BE2C (cell line): ENCODE measurements at regions not wholly inside any gene's neighbourhood (a gene's known extent, or its start where the extent isn't known, plus 50 kb on each side); places are given as distances from the start of the nearest gene placed in this dataset.

ENCODE experiments used
- DNase-seq: peaks from one replicate; pipeline ENCODE4 v3.0.0-alpha.2; 2020
- H3K27me3 ChIP-seq: fragments of 250-450 bp; sonication (Bioruptor Pico); 2 replicates; pipeline ENCODE4 v1.5.1; 2020; ENCODE audit warnings: mild to moderate bottlenecking
- H3K36me3 ChIP-seq: fragments of 250-450 bp; sonication (Bioruptor Pico); 2 replicates; pipeline ENCODE4 v1.5.1; 2020; ENCODE audit warnings: mild to moderate bottlenecking
- H3K4me1 ChIP-seq: fragments of 250-450 bp; sonication (Bioruptor Pico); 2 replicates; pipeline ENCODE4 v1.5.1; 2020
- H3K4me3 ChIP-seq: 2 replicates; pipeline ENCODE4 v1.5.1; 2011; ENCODE audit warnings: low read depth, low read length
- H3K9me3 ChIP-seq: fragments of 250-450 bp; sonication (Bioruptor Pico); 2 replicates; pipeline ENCODE4 v1.5.1; 2020
- CTCF ChIP-seq: IDR thresholded peaks from 2 replicates; pipeline ENCODE4 v1.5.1; 2012; ENCODE audit warnings: mild to moderate bottlenecking, low read depth, low read length

GRCh38 chr18:11553098-11553940 is 56.1 kb upstream of the SLC35G4 start:
- no peaks in the 10 kb centered on the region for H3K4me1 ChIP-seq
- H3K4me3 ChIP-seq: no peak overlapping the region
- no peaks in the 10 kb centered on the region; the same call in 1 of the 2 replicates for H3K27me3 ChIP-seq
- H3K36me3 ChIP-seq: no peaks in the 10 kb centered on the region
- DNase-seq: peak; percentile 16
- TF ChIP-seq CTCF: peak; percentile 77
- no peaks in the 10 kb centered on the region for H3K9me3 ChIP-seq

GRCh38 chr18:11548916-11549551 is 60.4 kb upstream of the SLC35G4 start:
- H3K4me3 ChIP-seq: no peak overlapping the region
- no peaks in the 10 kb centered on the region for H3K9me3 ChIP-seq
- no peak for TF ChIP-seq CTCF
- no peaks in the 10 kb centered on the region for H3K4me1 ChIP-seq
- no peak for DNase-seq
- no peaks in the 10 kb centered on the region for H3K36me3 ChIP-seq
- no peaks in the 10 kb centered on the region; the same call in 1 of the 2 replicates for H3K27me3 ChIP-seq

GRCh38 chr18:11548396-11548795 is 61.0 kb upstream of the SLC35G4 start:
- Histone ChIP-seq H3K4me1 (no peaks in the 10 kb centered on the region), H3K9me3 (no peaks in the 10 kb centered on the region), H3K36me3 (no peaks in the 10 kb centered on the region), H3K4me3 (no peak overlapping the region), H3K27me3 (no peaks in the 10 kb centered on the region; the same call in 1 of the 2 replicates)
- DNase-seq: no peak
- TF ChIP-seq CTCF: no peak

- Histone ChIP-seq H3K4me1 (no peaks in the 10 kb centered on the region), H3K36me3 (no peaks in the 10 kb centered on the region), H3K9me3 (no peaks in the 10 kb centered on the region), H3K27me3 (no peaks in the 10 kb centered on the region), H3K4me3 (no peak overlapping the region)
- TF ChIP-seq CTCF: no peak
- no peak for DNase-seq
These were observed 65.2 kb upstream of the SLC35G4 start for GRCh38 chr18:11544060-11544633.

GRCh38 chr18:11541179-11541578 is 68.2 kb upstream of the SLC35G4 start:
- no peaks in the 10 kb centered on the region for H3K9me3 ChIP-seq
- H3K4me3 ChIP-seq: no peak overlapping the region
- DNase-seq: no peak
- TF ChIP-seq CTCF: no peak
- no peaks in the 10 kb centered on the region for H3K27me3 ChIP-seq
- H3K4me1 ChIP-seq: no peaks in the 10 kb centered on the region
- H3K36me3 ChIP-seq: no peaks in the 10 kb centered on the region
